ENCODE measurements at regions not wholly inside any gene's neighbourhood (a gene's known extent, or its start where the extent isn't known, plus 50 kb on each side); places are given as distances from the start of the nearest gene placed in this dataset.

DNA sequence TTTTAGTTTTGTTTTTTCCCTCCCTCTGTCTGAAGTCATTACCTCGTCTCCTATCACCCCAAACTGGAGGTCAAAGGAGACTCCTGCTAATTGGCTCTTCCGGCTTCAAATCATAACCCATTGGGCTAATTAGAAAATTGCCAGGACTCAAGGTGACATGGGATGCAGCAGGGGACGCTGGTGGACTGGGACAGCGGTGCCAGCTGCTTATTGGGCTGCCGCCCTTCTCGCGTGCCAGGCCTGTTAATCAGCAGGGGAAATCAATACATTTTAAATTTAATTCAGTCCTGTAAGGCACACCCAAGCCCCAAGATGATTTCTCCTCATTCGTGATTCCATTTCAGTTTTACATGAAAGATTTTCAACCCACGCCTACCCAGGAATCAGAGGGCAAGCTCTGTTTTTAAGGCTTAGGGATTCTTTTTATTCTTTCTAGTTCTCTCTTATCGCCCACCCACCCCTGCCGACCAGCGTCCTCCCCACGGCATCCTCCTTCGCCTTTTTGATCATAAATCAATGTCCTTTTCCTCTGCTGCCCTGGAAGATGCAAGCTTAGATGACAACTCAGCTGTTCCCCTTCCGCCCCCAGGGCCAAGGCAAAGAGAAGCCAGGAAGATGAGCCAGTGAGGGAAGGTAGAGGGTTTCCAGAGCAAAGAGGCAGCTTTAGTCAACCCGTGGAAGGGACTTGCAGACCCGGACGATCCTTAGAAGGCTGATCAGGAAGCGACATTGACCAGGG, 329.6 kb downstream of the UACA start:
- intact Hi-C loops (cut with micrococcal nuclease; ENCODE audit: unreplicated experiment): no loop called here
- Histone ChIP-seq H3K27ac (ENCODE audit: low read depth, low read length, poor library complexity, severe bottlenecking) (no peak overlapping the region), H3K27me3 (replicated peaks; ENCODE audit: insufficient read depth, low read depth, low read length, poor library complexity) (no peaks in the 10 kb centered on the region), H3K36me3 (ENCODE audit: insufficient read depth, low read length, poor library complexity, severe bottlenecking) (no peaks in the 10 kb centered on the region), H3K4me1 (ENCODE audit: insufficient read depth, low read length, poor library complexity, severe bottlenecking) (no peaks in the 10 kb centered on the region), H3K9me3 (ENCODE audit: low read depth, low read length, poor library complexity, severe bottlenecking) (no peaks in the 10 kb centered on the region), H3K4me3 (ENCODE audit: low read depth, low read length, poor library complexity, severe bottlenecking) (no peak overlapping the region)
- ChIA-PET POLR2A (ENCODE audit: low non-redundant PET) (no interaction called here), CTCF (no interaction called here)
- DNase-seq (ENCODE audit: low spot score): no peak
- TF ChIP-seq, protein P1, sequence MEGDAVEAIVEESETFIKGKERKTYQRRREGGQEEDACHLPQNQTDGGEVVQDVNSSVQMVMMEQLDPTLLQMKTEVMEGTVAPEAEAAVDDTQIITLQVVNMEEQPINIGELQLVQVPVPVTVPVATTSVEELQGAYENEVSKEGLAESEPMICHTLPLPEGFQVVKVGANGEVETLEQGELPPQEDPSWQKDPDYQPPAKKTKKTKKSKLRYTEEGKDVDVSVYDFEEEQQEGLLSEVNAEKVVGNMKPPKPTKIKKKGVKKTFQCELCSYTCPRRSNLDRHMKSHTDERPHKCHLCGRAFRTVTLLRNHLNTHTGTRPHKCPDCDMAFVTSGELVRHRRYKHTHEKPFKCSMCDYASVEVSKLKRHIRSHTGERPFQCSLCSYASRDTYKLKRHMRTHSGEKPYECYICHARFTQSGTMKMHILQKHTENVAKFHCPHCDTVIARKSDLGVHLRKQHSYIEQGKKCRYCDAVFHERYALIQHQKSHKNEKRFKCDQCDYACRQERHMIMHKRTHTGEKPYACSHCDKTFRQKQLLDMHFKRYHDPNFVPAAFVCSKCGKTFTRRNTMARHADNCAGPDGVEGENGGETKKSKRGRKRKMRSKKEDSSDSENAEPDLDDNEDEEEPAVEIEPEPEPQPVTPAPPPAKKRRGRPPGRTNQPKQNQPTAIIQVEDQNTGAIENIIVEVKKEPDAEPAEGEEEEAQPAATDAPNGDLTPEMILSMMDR (conservative IDR thresholded peaks at IDR 0.05; ENCODE audit: low read depth, low read length): no peak
- TF ChIP-seq EZH2 (IDR thresholded peaks at IDR 0.05; ENCODE audit: borderline replicate concordance, low read depth, low read length, poor library complexity, severe bottlenecking): no peak
- BruUV-seq (replicated peaks): no TSS peak

DNA sequence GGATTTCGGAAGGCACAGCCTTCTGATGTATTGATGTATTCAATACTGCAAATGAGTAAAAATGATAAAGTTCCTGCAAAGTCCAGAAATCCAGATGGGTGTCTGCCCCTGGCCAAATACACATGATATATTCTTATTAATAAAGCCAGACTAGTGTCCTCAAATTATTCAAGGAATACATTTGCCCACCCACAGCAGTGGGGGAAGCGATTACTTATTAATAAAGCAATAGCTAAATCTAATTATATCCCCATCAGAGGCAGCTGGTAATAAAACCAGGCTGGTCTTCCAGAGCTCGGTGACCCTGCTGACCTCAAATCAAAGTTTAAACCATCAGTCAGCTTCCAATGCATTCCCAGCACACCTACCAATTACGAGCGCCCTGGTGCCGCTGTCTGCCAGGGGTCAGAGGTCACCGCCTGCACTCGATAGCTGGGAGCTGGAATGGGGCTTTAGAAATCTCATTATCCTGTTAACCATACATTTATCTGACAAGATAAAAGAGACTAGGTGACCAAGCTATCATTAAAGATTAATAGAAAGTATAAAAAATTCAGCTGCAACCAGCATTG, 330.3 kb downstream of the UACA start:
- no peaks in the 10 kb centered on the region for H3K36me3 ChIP-seq (ENCODE audit: insufficient read depth, low read length, poor library complexity, severe bottlenecking)
- ChIA-PET POLR2A (ENCODE audit: low non-redundant PET) (no interaction called here), CTCF (no interaction called here)
- H3K4me1 ChIP-seq (ENCODE audit: insufficient read depth, low read length, poor library complexity, severe bottlenecking): no peaks in the 10 kb centered on the region
- H3K4me3 ChIP-seq (ENCODE audit: low read depth, low read length, poor library complexity, severe bottlenecking): no peak overlapping the region
- no peak for DNase-seq (ENCODE audit: low spot score)
- TF ChIP-seq, protein P1 (conservative IDR thresholded peaks at IDR 0.05; ENCODE audit: low read depth, low read length): no peak
- TF ChIP-seq EZH2 (IDR thresholded peaks at IDR 0.05; ENCODE audit: borderline replicate concordance, low read depth, low read length, poor library complexity, severe bottlenecking): no peak
- no peaks in the 10 kb centered on the region for H3K27me3 ChIP-seq (replicated peaks; ENCODE audit: insufficient read depth, low read depth, low read length, poor library complexity)
- no peak overlapping the region for H3K27ac ChIP-seq (ENCODE audit: low read depth, low read length, poor library complexity, severe bottlenecking)
- BruUV-seq (replicated peaks): no TSS peak
- H3K9me3 ChIP-seq (ENCODE audit: low read depth, low read length, poor library complexity, severe bottlenecking): no peaks in the 10 kb centered on the region
- intact Hi-C loops (cut with micrococcal nuclease; ENCODE audit: unreplicated experiment): no loop called here

DNA sequence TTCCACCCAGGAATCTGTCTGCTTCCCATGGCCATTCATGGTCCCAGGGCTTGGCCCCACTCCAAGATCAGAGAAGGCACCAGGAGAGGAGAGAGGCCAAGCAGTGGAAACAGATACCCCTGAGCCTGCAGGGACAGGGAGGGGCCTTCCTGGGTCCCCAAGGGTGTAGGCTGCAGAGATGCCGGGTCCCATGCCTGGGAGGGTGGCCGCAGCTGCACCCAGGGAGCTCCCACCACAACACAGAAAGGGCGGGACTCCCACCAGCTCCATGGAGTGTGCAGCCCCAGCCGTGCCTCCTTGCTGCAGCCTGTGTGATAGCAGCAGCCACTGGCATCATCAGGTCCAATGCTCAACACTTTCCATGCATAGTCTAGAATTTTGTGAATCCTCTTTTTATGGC, 331.5 kb downstream of the UACA start:
- no peak overlapping the region for H3K27ac ChIP-seq (ENCODE audit: low read depth, low read length, poor library complexity, severe bottlenecking)
- H3K36me3 ChIP-seq (ENCODE audit: insufficient read depth, low read length, poor library complexity, severe bottlenecking): no peaks in the 10 kb centered on the region
- ChIA-PET POLR2A (ENCODE audit: low non-redundant PET) (no interaction called here), CTCF (no interaction called here)
- no peak for DNase-seq (ENCODE audit: low spot score)
- intact Hi-C loops (cut with micrococcal nuclease; ENCODE audit: unreplicated experiment): no loop called here
- H3K9me3 ChIP-seq (ENCODE audit: low read depth, low read length, poor library complexity, severe bottlenecking): no peaks in the 10 kb centered on the region
- no TSS peak for BruUV-seq (replicated peaks)
- no peaks in the 10 kb centered on the region for H3K27me3 ChIP-seq (replicated peaks; ENCODE audit: insufficient read depth, low read depth, low read length, poor library complexity)
- H3K4me1 ChIP-seq (ENCODE audit: insufficient read depth, low read length, poor library complexity, severe bottlenecking): no peaks in the 10 kb centered on the region
- no peak for TF ChIP-seq EZH2 (IDR thresholded peaks at IDR 0.05; ENCODE audit: borderline replicate concordance, low read depth, low read length, poor library complexity, severe bottlenecking)
- TF ChIP-seq, protein P1 (conservative IDR thresholded peaks at IDR 0.05; ENCODE audit: low read depth, low read length): no peak
- no peak overlapping the region for H3K4me3 ChIP-seq (ENCODE audit: low read depth, low read length, poor library complexity, severe bottlenecking)

Measured in A673 (cell line).